ENCODE measurements at regions not wholly inside any gene's neighbourhood (a gene's known extent, or its start where the extent isn't known, plus 50 kb on each side); places are given as distances from the start of the nearest gene placed in this dataset.

DNA sequence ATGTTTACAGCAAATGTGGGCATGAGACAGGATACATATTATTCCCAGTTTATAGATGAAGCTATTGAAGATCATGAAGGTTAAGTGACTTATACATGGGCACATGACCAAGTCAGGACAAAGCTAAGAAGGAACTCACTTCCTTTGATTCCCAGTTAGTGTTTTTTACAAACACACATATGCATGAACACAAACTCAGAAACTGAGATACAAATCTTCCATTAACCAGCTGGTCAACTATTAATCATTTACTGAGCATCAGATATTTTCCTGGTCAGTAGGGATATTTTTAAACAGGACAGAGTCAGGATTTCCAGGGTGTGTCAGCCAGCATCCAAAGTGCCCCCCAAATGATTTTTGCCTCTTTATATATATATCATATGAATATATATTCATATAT is 222.2 kb downstream of the OGFRL1 start:
- no peak for TF ChIP-seq FOXA1 (IDR thresholded peaks at IDR 0.05)
- H3K4me3 ChIP-seq (ENCODE audit: low read depth in 1 of 3, low read length in 3 of 3), result no peak overlapping the region
- no peaks in the 10 kb centered on the region for H3K9me3 ChIP-seq (ENCODE audit: control insufficient read depth in 4 of 4, low read length in 3 of 4)
- no peak overlapping the region for H3K27ac ChIP-seq (ENCODE audit: low read depth in 1 of 2, low read length in 2 of 2)
- no peaks in the 10 kb centered on the region for H3K27me3 ChIP-seq (ENCODE audit: control insufficient read depth in 4 of 4, insufficient read depth in 4 of 4, low read length in 3 of 4)
- DNase-seq (ENCODE audit: low spot score), result no peak
- H3K4me1 ChIP-seq (ENCODE audit: control insufficient read depth in 4 of 4, insufficient read depth in 4 of 4, low read length in 3 of 4), result no peaks in the 10 kb centered on the region
- no peaks in the 10 kb centered on the region for H3K36me3 ChIP-seq (ENCODE audit: control insufficient read depth in 4 of 4, insufficient read depth in 3 of 4, low read depth in 1 of 4, low read length in 3 of 4)
- no peak overlapping the region for H3K9ac ChIP-seq (ENCODE audit: low read depth in 1 of 2, low read length in 2 of 2)

DNA sequence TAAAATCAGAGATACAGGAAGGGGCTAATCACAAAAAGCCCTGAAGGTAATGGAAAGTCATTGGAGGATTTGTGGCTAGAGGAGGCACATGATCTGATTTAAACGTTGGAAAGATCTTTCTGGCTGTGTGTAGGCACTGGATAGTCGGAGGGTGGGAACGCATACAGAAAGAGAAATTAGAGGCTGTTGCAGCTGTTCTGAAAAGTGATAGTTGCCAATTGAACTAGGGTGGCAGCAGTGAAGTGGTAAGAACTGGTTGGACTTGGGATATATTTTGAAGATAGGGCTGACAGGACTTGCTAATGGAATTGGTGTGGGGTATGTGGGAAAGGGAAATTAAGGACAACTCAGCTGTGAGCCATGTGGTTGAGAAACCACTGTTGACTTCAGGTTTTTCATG is 223.6 kb downstream of the OGFRL1 start:
- 81% methylated on average over 3 of the region's 3 CpGs for WGBS
- Histone ChIP-seq H3K9ac (ENCODE audit: low read depth in 1 of 2, low read length in 2 of 2) (no peak overlapping the region), H3K4me1 (ENCODE audit: control insufficient read depth in 4 of 4, insufficient read depth in 4 of 4, low read length in 3 of 4) (no peaks in the 10 kb centered on the region), H3K4me3 (ENCODE audit: low read depth in 1 of 3, low read length in 3 of 3) (no peak overlapping the region), H3K27ac (ENCODE audit: low read depth in 1 of 2, low read length in 2 of 2) (no peak overlapping the region), H3K27me3 (ENCODE audit: control insufficient read depth in 4 of 4, insufficient read depth in 4 of 4, low read length in 3 of 4) (no peaks in the 10 kb centered on the region), H3K36me3 (ENCODE audit: control insufficient read depth in 4 of 4, insufficient read depth in 3 of 4, low read depth in 1 of 4, low read length in 3 of 4) (no peaks in the 10 kb centered on the region), H3K9me3 (ENCODE audit: control insufficient read depth in 4 of 4, low read length in 3 of 4) (no peaks in the 10 kb centered on the region)
- DNase-seq (ENCODE audit: low spot score), result no peak
- TF ChIP-seq, protein P1, sequence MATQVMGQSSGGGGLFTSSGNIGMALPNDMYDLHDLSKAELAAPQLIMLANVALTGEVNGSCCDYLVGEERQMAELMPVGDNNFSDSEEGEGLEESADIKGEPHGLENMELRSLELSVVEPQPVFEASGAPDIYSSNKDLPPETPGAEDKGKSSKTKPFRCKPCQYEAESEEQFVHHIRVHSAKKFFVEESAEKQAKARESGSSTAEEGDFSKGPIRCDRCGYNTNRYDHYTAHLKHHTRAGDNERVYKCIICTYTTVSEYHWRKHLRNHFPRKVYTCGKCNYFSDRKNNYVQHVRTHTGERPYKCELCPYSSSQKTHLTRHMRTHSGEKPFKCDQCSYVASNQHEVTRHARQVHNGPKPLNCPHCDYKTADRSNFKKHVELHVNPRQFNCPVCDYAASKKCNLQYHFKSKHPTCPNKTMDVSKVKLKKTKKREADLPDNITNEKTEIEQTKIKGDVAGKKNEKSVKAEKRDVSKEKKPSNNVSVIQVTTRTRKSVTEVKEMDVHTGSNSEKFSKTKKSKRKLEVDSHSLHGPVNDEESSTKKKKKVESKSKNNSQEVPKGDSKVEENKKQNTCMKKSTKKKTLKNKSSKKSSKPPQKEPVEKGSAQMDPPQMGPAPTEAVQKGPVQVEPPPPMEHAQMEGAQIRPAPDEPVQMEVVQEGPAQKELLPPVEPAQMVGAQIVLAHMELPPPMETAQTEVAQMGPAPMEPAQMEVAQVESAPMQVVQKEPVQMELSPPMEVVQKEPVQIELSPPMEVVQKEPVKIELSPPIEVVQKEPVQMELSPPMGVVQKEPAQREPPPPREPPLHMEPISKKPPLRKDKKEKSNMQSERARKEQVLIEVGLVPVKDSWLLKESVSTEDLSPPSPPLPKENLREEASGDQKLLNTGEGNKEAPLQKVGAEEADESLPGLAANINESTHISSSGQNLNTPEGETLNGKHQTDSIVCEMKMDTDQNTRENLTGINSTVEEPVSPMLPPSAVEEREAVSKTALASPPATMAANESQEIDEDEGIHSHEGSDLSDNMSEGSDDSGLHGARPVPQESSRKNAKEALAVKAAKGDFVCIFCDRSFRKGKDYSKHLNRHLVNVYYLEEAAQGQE (IDR thresholded peaks at IDR 0.05), result no peak
- TF ChIP-seq, protein P2, sequence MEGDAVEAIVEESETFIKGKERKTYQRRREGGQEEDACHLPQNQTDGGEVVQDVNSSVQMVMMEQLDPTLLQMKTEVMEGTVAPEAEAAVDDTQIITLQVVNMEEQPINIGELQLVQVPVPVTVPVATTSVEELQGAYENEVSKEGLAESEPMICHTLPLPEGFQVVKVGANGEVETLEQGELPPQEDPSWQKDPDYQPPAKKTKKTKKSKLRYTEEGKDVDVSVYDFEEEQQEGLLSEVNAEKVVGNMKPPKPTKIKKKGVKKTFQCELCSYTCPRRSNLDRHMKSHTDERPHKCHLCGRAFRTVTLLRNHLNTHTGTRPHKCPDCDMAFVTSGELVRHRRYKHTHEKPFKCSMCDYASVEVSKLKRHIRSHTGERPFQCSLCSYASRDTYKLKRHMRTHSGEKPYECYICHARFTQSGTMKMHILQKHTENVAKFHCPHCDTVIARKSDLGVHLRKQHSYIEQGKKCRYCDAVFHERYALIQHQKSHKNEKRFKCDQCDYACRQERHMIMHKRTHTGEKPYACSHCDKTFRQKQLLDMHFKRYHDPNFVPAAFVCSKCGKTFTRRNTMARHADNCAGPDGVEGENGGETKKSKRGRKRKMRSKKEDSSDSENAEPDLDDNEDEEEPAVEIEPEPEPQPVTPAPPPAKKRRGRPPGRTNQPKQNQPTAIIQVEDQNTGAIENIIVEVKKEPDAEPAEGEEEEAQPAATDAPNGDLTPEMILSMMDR (IDR thresholded peaks at IDR 0.05; ENCODE audit: low read depth, low read length, missing input control), result no peak
- TF ChIP-seq RAD21 (IDR thresholded peaks at IDR 0.05) (no peak), NR2F2 (IDR thresholded peaks at IDR 0.05) (no peak), EGR1 (IDR thresholded peaks at IDR 0.05; ENCODE audit: low read depth in 2 of 2) (no peak), YY1 (IDR thresholded peaks at IDR 0.05) (no peak), FOXA2 (IDR thresholded peaks at IDR 0.05) (no peak)

DNA sequence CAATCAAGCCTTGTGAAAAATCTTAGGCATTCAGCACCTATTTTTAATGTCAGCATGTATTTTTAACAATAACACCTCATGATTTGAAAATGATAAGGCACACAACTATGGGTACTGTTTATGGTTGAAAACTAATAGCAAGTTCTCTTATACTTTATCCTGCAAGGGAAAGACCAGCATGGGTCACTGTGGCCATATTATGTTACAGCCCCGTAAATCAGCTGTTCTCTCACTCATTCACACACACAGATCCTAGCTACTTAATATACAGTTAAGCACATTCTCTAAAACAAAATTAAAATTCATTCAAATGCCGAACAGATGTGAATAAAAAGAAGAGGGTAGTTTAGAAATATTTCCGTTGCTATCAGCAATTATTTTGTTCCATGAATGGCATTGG is 224.4 kb downstream of the OGFRL1 start:
- no peak for DNase-seq (ENCODE audit: low spot score)
- no peaks in the 10 kb centered on the region for H3K36me3 ChIP-seq (ENCODE audit: control insufficient read depth in 4 of 4, insufficient read depth in 3 of 4, low read depth in 1 of 4, low read length in 3 of 4)
- no peak overlapping the region for H3K9ac ChIP-seq (ENCODE audit: low read depth in 1 of 2, low read length in 2 of 2)
- TF ChIP-seq, protein P2 (IDR thresholded peaks at IDR 0.05; ENCODE audit: low read depth, low read length, missing input control), result no peak
- TF ChIP-seq NR2F2 (IDR thresholded peaks at IDR 0.05) (no peak), TAF1 (conservative IDR thresholded peaks at IDR 0.05) (no peak), JUND (IDR thresholded peaks at IDR 0.05) (no peak)
- TF ChIP-seq, protein P3, sequence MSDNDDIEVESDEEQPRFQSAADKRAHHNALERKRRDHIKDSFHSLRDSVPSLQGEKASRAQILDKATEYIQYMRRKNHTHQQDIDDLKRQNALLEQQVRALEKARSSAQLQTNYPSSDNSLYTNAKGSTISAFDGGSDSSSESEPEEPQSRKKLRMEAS (IDR thresholded peaks at IDR 0.05), result no peak
- no peaks in the 10 kb centered on the region for H3K4me1 ChIP-seq (ENCODE audit: control insufficient read depth in 4 of 4, insufficient read depth in 4 of 4, low read length in 3 of 4)
- H3K4me3 ChIP-seq (ENCODE audit: low read depth in 1 of 3, low read length in 3 of 3), result no peak overlapping the region
- no peak overlapping the region for H3K27ac ChIP-seq (ENCODE audit: low read depth in 1 of 2, low read length in 2 of 2)
- WGBS, result 84% methylated on average over 3 of the region's 3 CpGs
- no peaks in the 10 kb centered on the region for H3K27me3 ChIP-seq (ENCODE audit: control insufficient read depth in 4 of 4, insufficient read depth in 4 of 4, low read length in 3 of 4)
- no peaks in the 10 kb centered on the region for H3K9me3 ChIP-seq (ENCODE audit: control insufficient read depth in 4 of 4, low read length in 3 of 4)

All from liver (tissue), 8 donors.